ENCODE measurements at regions not wholly inside any gene's neighbourhood (a gene's known extent, or its start where the extent isn't known, plus 50 kb on each side); places are given as distances from the start of the nearest gene placed in this dataset.

- no peak overlapping the region for H3K27ac ChIP-seq (ENCODE audit: extremely low read length, insufficient read depth, low read length)
- no peak overlapping the region for H2AFZ ChIP-seq (ENCODE audit: low read length)
- TF ChIP-seq MTA3 (CRISPR knock-in tag; IDR thresholded peaks at IDR 0.05): no peak
- TF ChIP-seq SNRNP70 (IDR thresholded peaks at IDR 0.05; ENCODE audit: low read depth, low read length): no peak
- TF ChIP-seq ZSCAN30 (CRISPR knock-in tag; IDR thresholded peaks at IDR 0.05): no peak
- no peak for TF ChIP-seq ZNF367 (CRISPR knock-in tag; IDR thresholded peaks at IDR 0.05; ENCODE audit: borderline replicate concordance)
- no peak for TF ChIP-seq NKX3-1 (CRISPR knock-in tag; IDR thresholded peaks at IDR 0.05)
- TF ChIP-seq XBP1 (CRISPR knock-in tag; IDR thresholded peaks at IDR 0.05): no peak
- no peak for TF ChIP-seq DR1 (CRISPR knock-in tag; IDR thresholded peaks at IDR 0.05)
- TF ChIP-seq THAP11 (CRISPR knock-in tag; IDR thresholded peaks at IDR 0.05): no peak
- TF ChIP-seq THRA (CRISPR knock-in tag; IDR thresholded peaks at IDR 0.05; ENCODE audit: borderline replicate concordance): no peak
- TF ChIP-seq ZNF652 (CRISPR knock-in tag; IDR thresholded peaks at IDR 0.05; ENCODE audit: borderline replicate concordance, low read depth): no peak
- TF ChIP-seq CCDC6 (CRISPR knock-in tag; IDR thresholded peaks at IDR 0.05): no peak
- TF ChIP-seq KLF16 (CRISPR knock-in tag; IDR thresholded peaks at IDR 0.05): no peak
- no peak for TF ChIP-seq ZNF337 (CRISPR knock-in tag; IDR thresholded peaks at IDR 0.05; ENCODE audit: borderline replicate concordance, low read depth)
- no peak for TF ChIP-seq JUNB (CRISPR knock-in tag; IDR thresholded peaks at IDR 0.05; ENCODE audit: borderline replicate concordance)
- TF ChIP-seq U2AF1 (optimal IDR thresholded peaks at IDR 0.05; ENCODE audit: low read depth, low read length): no peak
- no peaks in the 10 kb centered on the region for H3K4me1 ChIP-seq (ENCODE audit: insufficient read depth, low read length)
- H4K20me1 ChIP-seq (ENCODE audit: insufficient read depth, low read length): no peaks in the 10 kb centered on the region
- ChIA-PET CTCF (ENCODE audit: low intra/inter-chr PET ratio, low total read pairs) (interaction anchor here (2.0 to 2.2 kb wide), 2 partner anchors 148 to 165 kb away, joined by 11 to 16 read pairs; no protein-coding TSS in a partner anchor), POLR2A (no interaction called here)
- H3K36me3 ChIP-seq (replicated peaks in 1 of 2; ENCODE audit: control insufficient read depth in 1 of 2, insufficient read depth in 2 of 2, low read length in 2 of 2): no peaks in the 10 kb centered on the region
- H3K9ac ChIP-seq (ENCODE audit: insufficient read depth, low read depth, low read length): no peak overlapping the region
- no peaks in the 10 kb centered on the region for H3K27me3 ChIP-seq (ENCODE audit: control insufficient read depth in 1 of 2, insufficient read depth in 2 of 2, low read length in 2 of 2)
- H3K79me2 ChIP-seq (ENCODE audit: insufficient read depth, low read length): no peaks in the 10 kb centered on the region
- ATAC-seq (no peak), DNase-seq (ENCODE audit: low spot score) (no peak), FAIRE-seq (no peak)
- in situ Hi-C loops (cut with HindIII; ENCODE audit: extremely low pct_ligation_motif_present, low pct_unique_long_range_greater_than_20kb): no loop called here
- H3K4me2 ChIP-seq (ENCODE audit: low read depth, low read length): no peak overlapping the region
- no peaks in the 10 kb centered on the region for H3K9me3 ChIP-seq (ENCODE audit: low read length)
- intact Hi-C loops (cut with micrococcal nuclease; ENCODE audit: unreplicated experiment): no loop called here
- no TSS peak for BruUV-seq (replicated peaks)
- no peak overlapping the region for H3K4me3 ChIP-seq (replicated peaks in 1 of 3; ENCODE audit: insufficient read depth in 1 of 3, low read depth in 2 of 3, low read length in 3 of 3)
Observed at GRCh38 chr20:40798066-40798465, 109.0 kb upstream of the MAFB start.
